ENCODE measurements at regions not wholly inside any gene's neighbourhood (a gene's known extent, or its start where the extent isn't known, plus 50 kb on each side); places are given as distances from the start of the nearest gene placed in this dataset.
A peak's percentile ranks its signal among the peaks of the same experiment; 100 is the strongest.

DNA sequence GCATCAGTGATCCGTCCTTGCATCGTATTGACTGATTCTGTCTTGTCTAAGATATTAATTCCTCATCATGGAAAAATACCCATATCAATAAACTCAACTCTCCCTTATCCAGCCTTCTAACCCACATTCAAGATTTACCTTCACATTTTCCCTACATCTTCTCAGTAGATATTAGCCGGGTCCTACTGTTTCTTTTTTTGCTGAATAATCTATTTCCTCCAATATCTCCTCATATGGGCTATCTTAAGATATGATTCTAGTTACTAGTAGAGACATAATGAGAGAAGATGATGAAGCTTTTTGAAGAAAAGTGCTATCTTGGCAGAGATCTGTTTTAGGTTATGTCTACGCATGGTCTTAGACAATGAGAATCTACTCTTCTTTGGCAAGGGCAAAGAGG lies 785.8 kb downstream of the BRINP1 start:
- Histone ChIP-seq H3K27ac (replicated peaks) (no peak overlapping the region), H3K36me3 (no peaks in the 10 kb centered on the region), H3K4me3 (no peak overlapping the region), H3K27me3 (ENCODE audit: low read depth) (no peaks in the 10 kb centered on the region), H3K4me1 (no peaks in the 10 kb centered on the region), H3K9me3 (replicated peaks) (no peaks in the 10 kb centered on the region)
- no peak for DNase-seq
- intact Hi-C loops (cut with micrococcal nuclease): no loop called here
- TF ChIP-seq, protein P1, sequence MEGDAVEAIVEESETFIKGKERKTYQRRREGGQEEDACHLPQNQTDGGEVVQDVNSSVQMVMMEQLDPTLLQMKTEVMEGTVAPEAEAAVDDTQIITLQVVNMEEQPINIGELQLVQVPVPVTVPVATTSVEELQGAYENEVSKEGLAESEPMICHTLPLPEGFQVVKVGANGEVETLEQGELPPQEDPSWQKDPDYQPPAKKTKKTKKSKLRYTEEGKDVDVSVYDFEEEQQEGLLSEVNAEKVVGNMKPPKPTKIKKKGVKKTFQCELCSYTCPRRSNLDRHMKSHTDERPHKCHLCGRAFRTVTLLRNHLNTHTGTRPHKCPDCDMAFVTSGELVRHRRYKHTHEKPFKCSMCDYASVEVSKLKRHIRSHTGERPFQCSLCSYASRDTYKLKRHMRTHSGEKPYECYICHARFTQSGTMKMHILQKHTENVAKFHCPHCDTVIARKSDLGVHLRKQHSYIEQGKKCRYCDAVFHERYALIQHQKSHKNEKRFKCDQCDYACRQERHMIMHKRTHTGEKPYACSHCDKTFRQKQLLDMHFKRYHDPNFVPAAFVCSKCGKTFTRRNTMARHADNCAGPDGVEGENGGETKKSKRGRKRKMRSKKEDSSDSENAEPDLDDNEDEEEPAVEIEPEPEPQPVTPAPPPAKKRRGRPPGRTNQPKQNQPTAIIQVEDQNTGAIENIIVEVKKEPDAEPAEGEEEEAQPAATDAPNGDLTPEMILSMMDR (IDR thresholded peaks at IDR 0.05; ENCODE audit: borderline replicate concordance): no peak

GRCh38 chr9:118586978-118587377 lies 782.3 kb downstream of the BRINP1 start:
- Histone ChIP-seq H3K9me3 (replicated peaks) (no peaks in the 10 kb centered on the region), H3K4me3 (no peak overlapping the region), H3K4me1 (no peaks in the 10 kb centered on the region), H3K27me3 (ENCODE audit: low read depth) (no peaks in the 10 kb centered on the region), H3K36me3 (no peaks in the 10 kb centered on the region), H3K27ac (replicated peaks) (no peak overlapping the region)
- intact Hi-C loops (cut with micrococcal nuclease): no loop called here
- DNase-seq: no peak
- TF ChIP-seq, protein P1 (IDR thresholded peaks at IDR 0.05; ENCODE audit: borderline replicate concordance): no peak

DNA sequence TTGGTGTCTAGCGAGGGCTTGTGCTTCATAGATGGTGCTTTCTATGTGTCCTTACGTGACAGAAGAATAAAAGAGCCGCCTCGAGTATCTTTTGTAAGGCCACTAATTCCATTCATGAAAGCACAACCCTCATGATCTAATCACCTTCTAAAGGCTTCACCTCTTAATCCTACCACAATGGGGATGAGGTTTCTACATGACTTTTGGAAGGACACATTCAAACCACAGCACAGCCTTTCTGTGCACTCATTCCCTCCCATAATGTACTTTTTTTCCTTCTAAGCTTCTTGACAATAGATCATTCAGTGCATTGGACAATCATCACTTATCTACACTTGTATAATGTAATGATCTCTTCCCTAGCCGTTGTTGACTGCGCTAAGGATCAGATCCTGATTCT lies 774.8 kb downstream of the BRINP1 start:
- DNase-seq: no peak
- Histone ChIP-seq H3K4me3 (no peak overlapping the region), H3K4me1 (no peaks in the 10 kb centered on the region), H3K27ac (replicated peaks) (no peak overlapping the region), H3K9me3 (replicated peaks) (no peaks in the 10 kb centered on the region), H3K36me3 (no peaks in the 10 kb centered on the region), H3K27me3 (ENCODE audit: low read depth) (peaks cover 12% of the 10 kb centered on the region)
- intact Hi-C loops (cut with micrococcal nuclease): no loop called here
- TF ChIP-seq, protein P1 (IDR thresholded peaks at IDR 0.05; ENCODE audit: borderline replicate concordance): no peak

DNA sequence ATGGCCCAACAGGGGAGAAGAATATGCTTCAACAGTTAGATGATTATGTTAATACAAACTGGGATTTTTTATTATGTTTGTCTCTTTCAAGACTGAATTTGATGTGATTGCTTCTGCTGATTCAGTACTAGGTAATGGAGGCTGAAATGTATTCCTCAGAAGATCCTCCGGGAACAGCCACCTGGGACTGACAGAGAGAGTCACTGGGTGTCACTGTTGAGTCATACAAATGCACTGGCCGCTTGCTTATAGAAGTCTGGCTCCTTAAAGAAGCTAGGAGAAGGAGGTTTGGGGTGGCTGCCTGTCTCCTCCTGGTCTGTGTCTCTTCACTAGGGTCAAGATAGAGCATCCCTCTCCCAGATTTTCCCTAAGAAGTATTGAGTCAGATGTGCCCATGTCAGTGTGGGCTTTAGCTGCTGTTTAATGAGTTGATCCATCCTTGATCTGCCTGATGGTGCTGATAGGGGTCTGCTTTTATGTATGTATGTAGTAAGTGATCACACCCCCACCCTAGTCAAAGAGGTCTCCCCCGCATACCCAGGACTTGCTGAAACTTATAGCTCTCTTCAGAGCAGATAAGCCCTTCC lies 773.4 kb downstream of the BRINP1 start:
- no peaks in the 10 kb centered on the region for H3K9me3 ChIP-seq (replicated peaks)
- H3K4me1 ChIP-seq: no peaks in the 10 kb centered on the region
- no peak overlapping the region for H3K4me3 ChIP-seq
- intact Hi-C loops (cut with micrococcal nuclease): no loop called here
- no peak overlapping the region for H3K27ac ChIP-seq (replicated peaks)
- H3K36me3 ChIP-seq: no peaks in the 10 kb centered on the region
- no peak for DNase-seq
- peaks cover 12% of the 10 kb centered on the region for H3K27me3 ChIP-seq (ENCODE audit: low read depth)
- TF ChIP-seq, protein P1 (IDR thresholded peaks at IDR 0.05; ENCODE audit: borderline replicate concordance): peak; percentile 38

DNA sequence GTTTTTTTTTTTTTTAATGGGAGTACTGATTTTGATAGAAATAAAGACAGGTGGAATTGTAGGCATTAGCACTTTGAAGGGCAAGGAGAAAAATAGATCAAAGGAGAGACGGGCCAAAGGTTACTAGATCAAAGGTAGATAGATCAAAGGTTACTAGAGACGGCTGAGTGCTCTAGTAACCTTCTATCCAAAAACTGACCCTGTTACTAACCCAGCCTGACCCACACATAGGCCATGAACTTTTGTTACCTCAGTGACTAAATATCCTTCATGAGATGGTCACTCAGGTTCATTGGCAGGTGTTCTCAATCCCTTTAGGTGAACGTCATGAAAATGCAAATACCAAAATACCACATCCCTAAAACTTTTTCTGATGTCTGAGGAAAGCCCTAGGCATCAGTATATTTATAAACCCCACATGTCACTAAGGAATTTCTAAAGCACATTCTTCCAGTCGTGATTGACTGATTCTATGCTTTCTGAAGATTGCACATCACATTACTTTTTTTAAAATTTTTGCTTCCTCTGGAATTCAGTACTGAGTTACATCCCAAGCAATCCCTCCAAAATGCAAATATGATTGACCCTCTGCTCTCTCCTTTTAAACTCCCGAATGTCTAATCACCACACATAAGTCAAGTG lies 772.7 kb downstream of the BRINP1 start:
- H3K27me3 ChIP-seq (ENCODE audit: low read depth): peaks cover 18% of the 10 kb centered on the region
- intact Hi-C loops (cut with micrococcal nuclease): no loop called here
- H3K9me3 ChIP-seq (replicated peaks): no peaks in the 10 kb centered on the region
- H3K36me3 ChIP-seq: no peaks in the 10 kb centered on the region
- no peak overlapping the region for H3K27ac ChIP-seq (replicated peaks)
- no peak overlapping the region for H3K4me3 ChIP-seq
- TF ChIP-seq, protein P1 (IDR thresholded peaks at IDR 0.05; ENCODE audit: borderline replicate concordance): no peak
- DNase-seq: no peak
- H3K4me1 ChIP-seq: no peaks in the 10 kb centered on the region

All from left ventricle myocardium inferior (tissue), 1 donor.